Embryonic facial prominence (tissue), 1 donor: ENCODE measurements at regions not wholly inside any gene's neighbourhood (a gene's known extent, or its start where the extent isn't known, plus 50 kb on each side); places are given as distances from the start of the nearest gene placed in this dataset.

Experiments used
- DNase-seq: peaks from one replicate; pipeline ENCODE4 v3.0.0-alpha.2; 2016; ENCODE audit errors: extremely low spot score

GRCh38 chr7:47221826-47222225 lies 360.1 kb downstream of the TNS3 start:
- DNase-seq: no peak

- DNase-seq: peak; percentile 31
These were observed 363.3 kb downstream of the TNS3 start for GRCh38 chr7:47218378-47219176.

- no peak for DNase-seq
These were observed 364.1 kb downstream of the TNS3 start for GRCh38 chr7:47217570-47218360.

- DNase-seq: no peak
These were observed 364.8 kb downstream of the TNS3 start for GRCh38 chr7:47217086-47217485.

- no peak for DNase-seq
These were observed 365.5 kb downstream of the TNS3 start for GRCh38 chr7:47216439-47216838.

GRCh38 chr7:47215640-47216039 lies 366.3 kb downstream of the TNS3 start:
- DNase-seq: no peak

- no peak for DNase-seq
These were observed 366.9 kb downstream of the TNS3 start for GRCh38 chr7:47215049-47215448.

- no peak for DNase-seq
These were observed 368.6 kb downstream of the TNS3 start for GRCh38 chr7:47213276-47213675.

- no peak for DNase-seq
These were observed 370.4 kb downstream of the TNS3 start for GRCh38 chr7:47211519-47211973.

- DNase-seq: no peak
These were observed 371.5 kb downstream of the TNS3 start for GRCh38 chr7:47210281-47210854.

GRCh38 chr7:47207956-47208355 lies 374.0 kb downstream of the TNS3 start:
- no peak for DNase-seq

- DNase-seq: no peak
These were observed 377.2 kb downstream of the TNS3 start for GRCh38 chr7:47204709-47205108.

- no peak for DNase-seq
These were observed 379.6 kb downstream of the TNS3 start for GRCh38 chr7:47202146-47202783.

- no peak for DNase-seq
These were observed 383.8 kb downstream of the TNS3 start for GRCh38 chr7:47198159-47198558.

GRCh38 chr7:47197486-47197885 lies 384.4 kb downstream of the TNS3 start:
- no peak for DNase-seq

GRCh38 chr7:47196737-47197136 lies 385.2 kb downstream of the TNS3 start:
- no peak for DNase-seq

- DNase-seq: no peak
These were observed 385.7 kb downstream of the TNS3 start for GRCh38 chr7:47196106-47196645.

- DNase-seq: no peak
These were observed 386.3 kb downstream of the TNS3 start for GRCh38 chr7:47195641-47196040.

GRCh38 chr7:47194516-47195057 lies 387.3 kb downstream of the TNS3 start:
- no peak for DNase-seq

GRCh38 chr7:47192978-47193377 lies 388.9 kb downstream of the TNS3 start:
- no peak for DNase-seq

GRCh38 chr7:47191876-47192291 lies 390.0 kb downstream of the TNS3 start:
- no peak for DNase-seq

- no peak for DNase-seq
These were observed 390.6 kb downstream of the TNS3 start for GRCh38 chr7:47191316-47191715.
